ENCODE measurements at regions not wholly inside any gene's neighbourhood (a gene's known extent, or its start where the extent isn't known, plus 50 kb on each side); places are given as distances from the start of the nearest gene placed in this dataset.

GRCh38 chr12:83186419-83186818 lies 499.7 kb downstream of the TMTC2 start:
- intact Hi-C loops (cut with micrococcal nuclease): no loop called here

GRCh38 chr12:83185241-83185640 lies 498.5 kb downstream of the TMTC2 start:
- intact Hi-C loops (cut with micrococcal nuclease): no loop called here
